HG03025 (cell line): ENCODE measurements at regions not wholly inside any gene's neighbourhood (a gene's known extent, or its start where the extent isn't known, plus 50 kb on each side); places are given as distances from the start of the nearest gene placed in this dataset.
"Not testable (repeated sequence)": the region's sequence is repeated elsewhere in the genome, so short reads cannot be mapped to it uniquely, and the experiment has no call there.

ENCODE experiments used
- ATAC-seq: cut with Tn5 transposase; IDR thresholded peaks from one replicate; pipeline ENCODE4 v1.9.1; 2021; ENCODE audit warnings: mild to moderate bottlenecking, moderate library complexity; ENCODE audit not compliant: unreplicated experiment, low FRiP score

GRCh38 chr9:103068753-103069152, 73.6 kb downstream of the CYLC2 start:
- ATAC-seq: no peak

- ATAC-seq: no peak
Observed at GRCh38 chr9:103078581-103078980, 83.4 kb downstream of the CYLC2 start.

- no peak for ATAC-seq
Observed at GRCh38 chr9:103082494-103082893, 87.4 kb downstream of the CYLC2 start.

GRCh38 chr9:103089357-103089756, 94.2 kb downstream of the CYLC2 start:
- ATAC-seq: no peak

GRCh38 chr9:103104101-103104500, 109.0 kb downstream of the CYLC2 start:
- ATAC-seq: no peak

GRCh38 chr9:103116246-103116645, 121.1 kb downstream of the CYLC2 start:
- no peak for ATAC-seq

GRCh38 chr9:103126494-103126893, 131.4 kb downstream of the CYLC2 start:
- ATAC-seq: no peak

- ATAC-seq: no peak
Observed at GRCh38 chr9:103139891-103140290, 144.8 kb downstream of the CYLC2 start.

GRCh38 chr9:103152473-103152872, 157.3 kb downstream of the CYLC2 start:
- ATAC-seq: no peak

- no peak for ATAC-seq
Observed at GRCh38 chr9:103167530-103167929, 172.4 kb downstream of the CYLC2 start.

GRCh38 chr9:103168254-103168653, 173.1 kb downstream of the CYLC2 start:
- no peak for ATAC-seq

- no peak for ATAC-seq
Observed at GRCh38 chr9:103169798-103170197, 174.7 kb downstream of the CYLC2 start.

GRCh38 chr9:103183701-103184171, 188.6 kb downstream of the CYLC2 start:
- ATAC-seq: no peak

GRCh38 chr9:103186959-103187358, 191.8 kb downstream of the CYLC2 start:
- no peak for ATAC-seq

- no peak for ATAC-seq
Observed at GRCh38 chr9:103188781-103189350, 193.7 kb downstream of the CYLC2 start.

- ATAC-seq: no peak
Observed at GRCh38 chr9:103193992-103194391, 198.9 kb downstream of the CYLC2 start.

GRCh38 chr9:103203172-103203571, 208.0 kb downstream of the CYLC2 start:
- no peak for ATAC-seq

- ATAC-seq: not testable (repeated sequence)
Observed at GRCh38 chr9:103205881-103206585, 210.9 kb downstream of the CYLC2 start.

GRCh38 chr9:103210607-103211006, 215.5 kb downstream of the CYLC2 start:
- no peak for ATAC-seq

- ATAC-seq: no peak
Observed at GRCh38 chr9:103215197-103215596, 220.1 kb downstream of the CYLC2 start.

- no peak for ATAC-seq
Observed at GRCh38 chr9:103225702-103226646, 230.8 kb downstream of the CYLC2 start.
